ENCODE measurements at regions not wholly inside any gene's neighbourhood (a gene's known extent, or its start where the extent isn't known, plus 50 kb on each side); places are given as distances from the start of the nearest gene placed in this dataset.

DNA sequence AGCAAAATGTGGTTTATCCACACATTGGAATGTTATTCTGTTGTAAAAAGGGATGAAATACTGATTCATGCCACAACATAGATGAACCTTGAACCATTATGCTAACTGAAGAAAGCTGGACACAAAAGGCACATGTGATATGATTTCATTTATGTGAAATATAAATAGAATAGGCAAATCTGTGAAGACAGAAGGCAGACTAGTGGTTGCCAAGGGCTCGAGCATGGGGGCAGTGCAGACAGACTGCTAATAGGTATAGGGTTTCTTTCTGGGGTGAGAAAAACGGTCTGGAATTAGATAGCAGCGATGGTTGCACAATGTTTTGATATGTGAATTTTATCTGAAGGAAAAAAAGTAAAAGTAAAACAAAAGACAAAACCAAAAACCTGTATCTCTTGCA lies 54.6 kb upstream of the FNDC1 start:
- no CpG with 5 or more reads among the region's 3 CpGs for WGBS (ENCODE audit: extremely low coverage, insufficient read length, low lambda C conversion rate)
- H3K56ac ChIP-seq (ENCODE audit: insufficient read length, low read depth, low read length), result no peak overlapping the region
- peaks cover 2% of the 10 kb centered on the region for H4K20me1 ChIP-seq (ENCODE audit: control insufficient read depth, insufficient read depth, insufficient read length)
- Mint-ChIP-seq H3K27me3 (ENCODE audit: low read depth) (peaks cover 3% of the 10 kb centered on the region), H3K4me3 (no peak overlapping the region), H3K27ac (no peak overlapping the region), H3K4me1 (no peaks in the 10 kb centered on the region), H3K9me3 (no peaks in the 10 kb centered on the region), H3K36me3 (ENCODE audit: insufficient read depth in 1 of 3, low read depth in 3 of 3) (no peaks in the 10 kb centered on the region)
- H3K14ac ChIP-seq (ENCODE audit: insufficient read depth, low read length), result no peak overlapping the region
- no peaks in the 10 kb centered on the region for H3K27me3 ChIP-seq (ENCODE audit: insufficient read depth, low read length)
- H3K79me2 ChIP-seq (ENCODE audit: insufficient read depth, low read length), result no peaks in the 10 kb centered on the region
- H2BK5ac ChIP-seq (ENCODE audit: insufficient read length, low read length), result no peak overlapping the region
- no peak for DNase-seq
- no peak overlapping the region for H2BK12ac ChIP-seq (ENCODE audit: insufficient read length, low read depth, low read length)
- no peak overlapping the region for H3K9ac ChIP-seq (ENCODE audit: extremely low read depth, insufficient read length, low read length)
- H3T11ph ChIP-seq (ENCODE audit: low read length), result no peak overlapping the region
- no peaks in the 10 kb centered on the region for H3K23me2 ChIP-seq (ENCODE audit: insufficient read length, low read depth, low read length, poor library complexity, severe bottlenecking)
- H3K79me1 ChIP-seq (ENCODE audit: insufficient read depth, low read depth, low read length, poor library complexity, severe bottlenecking), result no peaks in the 10 kb centered on the region
- H4K5ac ChIP-seq (ENCODE audit: insufficient read length, low read depth, low read length), result no peak overlapping the region
- no peak overlapping the region for H2BK20ac ChIP-seq (ENCODE audit: low read depth, low read length, poor library complexity, severe bottlenecking)
- no peak overlapping the region for H3K18ac ChIP-seq (ENCODE audit: insufficient read length, low read depth, low read length)
- no peak overlapping the region for H3K4me2 ChIP-seq (ENCODE audit: insufficient read depth, insufficient read length, low read length)
- H2AK5ac ChIP-seq (ENCODE audit: insufficient read length, low read length), result no peak overlapping the region
- H2BK15ac ChIP-seq (ENCODE audit: low read depth, low read length), result no peak overlapping the region
- H4K8ac ChIP-seq (replicated peaks; ENCODE audit: insufficient read length, low read depth, low read length), result no peak overlapping the region
- H3K27ac ChIP-seq (ENCODE audit: insufficient read length, low read depth, low read length), result no peak overlapping the region
- TF ChIP-seq, protein P1, sequence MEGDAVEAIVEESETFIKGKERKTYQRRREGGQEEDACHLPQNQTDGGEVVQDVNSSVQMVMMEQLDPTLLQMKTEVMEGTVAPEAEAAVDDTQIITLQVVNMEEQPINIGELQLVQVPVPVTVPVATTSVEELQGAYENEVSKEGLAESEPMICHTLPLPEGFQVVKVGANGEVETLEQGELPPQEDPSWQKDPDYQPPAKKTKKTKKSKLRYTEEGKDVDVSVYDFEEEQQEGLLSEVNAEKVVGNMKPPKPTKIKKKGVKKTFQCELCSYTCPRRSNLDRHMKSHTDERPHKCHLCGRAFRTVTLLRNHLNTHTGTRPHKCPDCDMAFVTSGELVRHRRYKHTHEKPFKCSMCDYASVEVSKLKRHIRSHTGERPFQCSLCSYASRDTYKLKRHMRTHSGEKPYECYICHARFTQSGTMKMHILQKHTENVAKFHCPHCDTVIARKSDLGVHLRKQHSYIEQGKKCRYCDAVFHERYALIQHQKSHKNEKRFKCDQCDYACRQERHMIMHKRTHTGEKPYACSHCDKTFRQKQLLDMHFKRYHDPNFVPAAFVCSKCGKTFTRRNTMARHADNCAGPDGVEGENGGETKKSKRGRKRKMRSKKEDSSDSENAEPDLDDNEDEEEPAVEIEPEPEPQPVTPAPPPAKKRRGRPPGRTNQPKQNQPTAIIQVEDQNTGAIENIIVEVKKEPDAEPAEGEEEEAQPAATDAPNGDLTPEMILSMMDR (conservative IDR thresholded peaks at IDR 0.05), result no peak
- no peak overlapping the region for H2AFZ ChIP-seq (ENCODE audit: low read length)
- no peak overlapping the region for H4K91ac ChIP-seq (ENCODE audit: insufficient read length, low read depth, low read length)
- no peaks in the 10 kb centered on the region for H3K4me1 ChIP-seq (ENCODE audit: insufficient read depth, low read length)
- H3K4ac ChIP-seq (ENCODE audit: low read depth, low read length), result no peak overlapping the region
- H2BK120ac ChIP-seq (ENCODE audit: low read depth, low read length, poor library complexity, severe bottlenecking), result no peak overlapping the region
- H3K9me3 ChIP-seq (ENCODE audit: control insufficient read depth, low read depth, low read length), result no peaks in the 10 kb centered on the region
- H3K23ac ChIP-seq (ENCODE audit: insufficient read length, low read depth, low read length), result no peak overlapping the region

Data from H9 (cell line).